Epithelial cell of proximal tubule (primary cell): ENCODE measurements at regions not wholly inside any gene's neighbourhood (a gene's known extent, or its start where the extent isn't known, plus 50 kb on each side); places are given as distances from the start of the nearest gene placed in this dataset.

Experiments
- DNase-seq: peaks from one replicate; pipeline ENCODE4 v3.0.0-alpha.2; 2011; ENCODE audit warnings: low read depth
- H3K4me3 ChIP-seq: 2 replicates; pipeline ENCODE4 v1.5.1; 2011; ENCODE audit warnings: low read depth, mild to moderate bottlenecking, low read length
- CTCF ChIP-seq: conservative IDR thresholded peaks from 2 replicates; pipeline ENCODE4 v1.5.1; 2012; ENCODE audit warnings: low read depth, mild to moderate bottlenecking, low read length

GRCh38 chr16:76023835-76024234, 253.4 kb upstream of the CNTNAP4 start:
- no peak overlapping the region for H3K4me3 ChIP-seq
- no peak for TF ChIP-seq CTCF
- DNase-seq = no peak

GRCh38 chr16:76035689-76036088, 241.5 kb upstream of the CNTNAP4 start:
- no peak for DNase-seq
- H3K4me3 ChIP-seq = no peak overlapping the region
- no peak for TF ChIP-seq CTCF

GRCh38 chr16:76038097-76038496, 239.1 kb upstream of the CNTNAP4 start:
- TF ChIP-seq CTCF = no peak
- no peak overlapping the region for H3K4me3 ChIP-seq
- no peak for DNase-seq

- DNase-seq = no peak
- H3K4me3 ChIP-seq = no peak overlapping the region
- no peak for TF ChIP-seq CTCF
Measured at GRCh38 chr16:76052725-76053124, 224.5 kb upstream of the CNTNAP4 start.

- no peak for TF ChIP-seq CTCF
- DNase-seq = no peak
- no peak overlapping the region for H3K4me3 ChIP-seq
Measured at GRCh38 chr16:76059186-76059585, 218.0 kb upstream of the CNTNAP4 start.

- TF ChIP-seq CTCF = no peak
- no peak overlapping the region for H3K4me3 ChIP-seq
- no peak for DNase-seq
Measured at GRCh38 chr16:76059701-76060100, 217.5 kb upstream of the CNTNAP4 start.

GRCh38 chr16:76071690-76072089, 205.5 kb upstream of the CNTNAP4 start:
- DNase-seq = no peak
- H3K4me3 ChIP-seq = no peak overlapping the region
- no peak for TF ChIP-seq CTCF
